IMR-90 (cell line): ENCODE measurements at regions not wholly inside any gene's neighbourhood (a gene's known extent, or its start where the extent isn't known, plus 50 kb on each side); places are given as distances from the start of the nearest gene placed in this dataset.

Experiments used
- ATAC-seq: fragments of 200-7000 bp; cut with Tn5 transposase; 2 replicates; pipeline ENCODE4 v1.9.1; 2020; ENCODE audit warnings: low read depth, mild to moderate bottlenecking, moderate library complexity
- BruUV-seq: library from RNA; stranded (reverse); fragments of 400-500 nt; replicated peaks from 2 replicates; lab custom pipeline; 2021; lab: Mats Ljungman, UMichigan
- CTCF ChIA-PET: fragments of 300-600 bp; formaldehyde crosslinking; extraction: SDS; loops from one replicate; lab custom pipeline; 2021; ENCODE audit warnings: antibody characterized with exemption; lab: Yijun Ruan, JAX
- POLR2A ChIA-PET: fragments of 300-600 bp; sonication (Branson Sonifier 250); formaldehyde crosslinking; loops from one replicate; lab custom pipeline; 2022; ENCODE audit warnings: antibody characterized with exemption; ENCODE audit not compliant: unreplicated experiment; lab: Charles Lee
- DNase-seq: peaks from one replicate; pipeline ENCODE4 v3.0.0; 2013
- H2AFZ ChIP-seq: replicated peaks from 2 replicates; pipeline ENCODE3; 2013; ENCODE audit warnings: low read length, mild to moderate bottlenecking; ENCODE audit not compliant: poor library complexity
- H2AK5ac ChIP-seq: 2 replicates; pipeline ENCODE4 v1.6.1; 2013; ENCODE audit warnings: low read depth, low read length, inconsistent platforms
- H2AK9ac ChIP-seq: replicated peaks from 2 replicates; pipeline ENCODE3; 2013; ENCODE audit warnings: mild to moderate bottlenecking, low read depth, low read length, moderate library complexity; ENCODE audit not compliant: poor library complexity
- H2BK120ac ChIP-seq: 2 replicates; pipeline ENCODE4 v1.6.1; 2013; ENCODE audit warnings: low read depth, low read length, inconsistent platforms
- H2BK15ac ChIP-seq: 3 replicates; pipeline ENCODE4 v1.6.1; 2013; ENCODE audit warnings: low read depth, low read length, inconsistent platforms
- H2BK20ac ChIP-seq: 2 replicates; pipeline ENCODE4 v1.6.1; 2013; ENCODE audit warnings: low read depth, mild to moderate bottlenecking, inconsistent platforms, low read length, moderate library complexity
- H2BK5ac ChIP-seq: 2 replicates; pipeline ENCODE4 v1.6.1; 2013; ENCODE audit warnings: mild to moderate bottlenecking, low read depth, low read length, inconsistent platforms; ENCODE audit not compliant: poor library complexity, severe bottlenecking
- H3K14ac ChIP-seq: replicated peaks from 2 replicates; pipeline ENCODE4 v1.6.1; 2013; ENCODE audit warnings: low read depth, low read length, inconsistent platforms
- H3K18ac ChIP-seq: 2 replicates; pipeline ENCODE4 v1.6.1; 2013; ENCODE audit warnings: low read depth, low read length, control low read depth
- H3K23ac ChIP-seq: 2 replicates; pipeline ENCODE4 v1.6.1; 2013; ENCODE audit warnings: low read depth, low read length, inconsistent platforms
- H3K27ac ChIP-seq: 2 replicates; pipeline ENCODE4 v1.5.1; 2013; ENCODE audit warnings: mild to moderate bottlenecking, control low read depth, low read length; ENCODE audit not compliant: insufficient read depth
- H3K27me3 ChIP-seq: 2 replicates; pipeline ENCODE4 v1.6.1; 2013; ENCODE audit warnings: low read length; ENCODE audit not compliant: control insufficient read depth, insufficient read depth
- H3K36me3 ChIP-seq: 2 replicates; pipeline ENCODE4 v1.6.1; 2013; ENCODE audit warnings: low read length, mixed read lengths; ENCODE audit not compliant: control insufficient read depth, insufficient read depth
- H3K4ac ChIP-seq: 2 replicates; pipeline ENCODE4 v1.6.1; 2013; ENCODE audit warnings: low read depth, low read length, inconsistent platforms
- H3K4me1 ChIP-seq: 2 replicates; pipeline ENCODE4 v1.6.1; 2013; ENCODE audit warnings: low read length, mixed read lengths; ENCODE audit not compliant: control insufficient read depth, insufficient read depth
- H3K4me2 ChIP-seq: 2 replicates; pipeline ENCODE4 v1.6.1; 2013; ENCODE audit warnings: low read depth, mild to moderate bottlenecking, control low read depth, low read length, moderate library complexity
- H3K4me3 ChIP-seq: 2 replicates; pipeline ENCODE4 v1.5.1; 2013; ENCODE audit warnings: low read depth, mild to moderate bottlenecking, control low read depth, low read length, moderate library complexity; ENCODE audit not compliant: insufficient read depth
- H3K56ac ChIP-seq: 2 replicates; pipeline ENCODE4 v1.6.1; 2013; ENCODE audit warnings: low read length, inconsistent platforms; ENCODE audit not compliant: insufficient read depth; ENCODE audit errors: extremely low read depth
- H3K79me1 ChIP-seq, 2 experiments: 2 replicates each; pipeline ENCODE4 v1.6.1; 2013; ENCODE audit warnings: low read length in 2 of 2, inconsistent platforms in 1 of 2, low read depth in 1 of 2
- H3K9ac ChIP-seq: 2 replicates; pipeline ENCODE4 v1.6.1; 2013; ENCODE audit warnings: low read depth, low read length, control low read depth
- H3K9me1 ChIP-seq: 2 replicates; pipeline ENCODE4 v1.6.1; 2013; ENCODE audit warnings: low read length, inconsistent platforms; ENCODE audit not compliant: insufficient read depth
- H3K9me3 ChIP-seq: 2 replicates; pipeline ENCODE4 v1.6.1; 2013; ENCODE audit warnings: low read length; ENCODE audit not compliant: control insufficient read depth, insufficient read depth
- H4K20me1 ChIP-seq: 2 replicates; pipeline ENCODE4 v1.6.1; 2013; ENCODE audit warnings: low read length, inconsistent platforms; ENCODE audit not compliant: insufficient read depth
- H4K5ac ChIP-seq: 2 replicates; pipeline ENCODE4 v1.6.1; 2013; ENCODE audit warnings: mild to moderate bottlenecking, low read depth, low read length, control low read depth
- H4K8ac ChIP-seq, 2 experiments: 2 replicates each; pipeline ENCODE4 v1.6.1; 2013; ENCODE audit warnings: low read depth in 2 of 2, low read length in 2 of 2, control low read depth in 1 of 2, inconsistent platforms in 1 of 2
- H4K91ac ChIP-seq: 2 replicates; pipeline ENCODE4 v1.6.1; 2013; ENCODE audit warnings: low read depth, low read length, inconsistent platforms; ENCODE audit not compliant: insufficient read depth
- BHLHE40 ChIP-seq: fragments of 150-350 bp; IDR thresholded peaks from 2 replicates; pipeline ENCODE4 v1.6.1; 2016; ENCODE audit warnings: mild to moderate bottlenecking, low read depth, low read length
- CEBPB ChIP-seq: IDR thresholded peaks from 2 replicates; pipeline ENCODE4 v1.6.1; 2012; ENCODE audit warnings: low read depth, low read length, improper control_type of control experiment
- CHD1 ChIP-seq: IDR thresholded peaks from 2 replicates; pipeline ENCODE4 v1.6.1; 2012; ENCODE audit warnings: low read depth, low read length, improper control_type of control experiment
- CTCF ChIP-seq: conservative IDR thresholded peaks from 2 replicates; pipeline ENCODE4 v1.5.1; 2012; ENCODE audit warnings: mild to moderate bottlenecking, low read depth, low read length, improper control_type of control experiment
- ELK1 ChIP-seq: fragments of 150-350 bp; IDR thresholded peaks from 2 replicates; pipeline ENCODE4 v1.6.1; 2016; ENCODE audit warnings: low read depth, mild to moderate bottlenecking, low read length, moderate library complexity, borderline replicate concordance
- FOS ChIP-seq: fragments of 150-350 bp; IDR thresholded peaks from 2 replicates; pipeline ENCODE4 v1.6.1; 2016; ENCODE audit warnings: low read depth, low read length
- MAFK ChIP-seq: IDR thresholded peaks from 2 replicates; pipeline ENCODE4 v1.6.1; 2012; ENCODE audit warnings: low read depth, low read length, improper control_type of control experiment
- MAZ ChIP-seq: IDR thresholded peaks from 2 replicates; pipeline ENCODE4 v1.6.1; 2012; ENCODE audit warnings: low read depth, mild to moderate bottlenecking, low read length, improper control_type of control experiment, moderate library complexity, borderline replicate concordance
- MXI1 ChIP-seq: IDR thresholded peaks from 2 replicates; pipeline ENCODE4 v1.6.1; 2012; ENCODE audit warnings: low read depth, mild to moderate bottlenecking, low read length, moderate library complexity, borderline replicate concordance
- NFE2L2 ChIP-seq: fragments of 150-350 bp; IDR thresholded peaks from 2 replicates; pipeline ENCODE4 v1.6.1; 2016; ENCODE audit warnings: low read depth, mild to moderate bottlenecking, low read length
- POLR2A ChIP-seq: IDR thresholded peaks from 2 replicates; pipeline ENCODE4 v1.6.1; 2012; ENCODE audit warnings: mild to moderate bottlenecking, low read depth, low read length
- RAD21 ChIP-seq: IDR thresholded peaks from 2 replicates; pipeline ENCODE4 v1.6.1; 2012; ENCODE audit warnings: low read length, improper control_type of control experiment
- RCOR1 ChIP-seq: IDR thresholded peaks from 2 replicates; pipeline ENCODE4 v1.6.1; 2012; ENCODE audit warnings: mild to moderate bottlenecking, low read length, improper control_type of control experiment; ENCODE audit not compliant: insufficient replicate concordance
- RFX5 ChIP-seq: IDR thresholded peaks from 2 replicates; pipeline ENCODE4 v1.8.0; 2012; ENCODE audit warnings: low read depth, mild to moderate bottlenecking, low read length, moderate library complexity
- SMC3 ChIP-seq: fragments of 150-350 bp; IDR thresholded peaks from 2 replicates; pipeline ENCODE4 v1.6.1; 2016; ENCODE audit warnings: low read depth, mild to moderate bottlenecking, antibody characterized with exemption, low read length, moderate library complexity
- USF2 ChIP-seq: fragments of 150-350 bp; IDR thresholded peaks from 2 replicates; pipeline ENCODE4 v1.6.1; 2017; ENCODE audit warnings: mild to moderate bottlenecking, antibody characterized with exemption, low read length, low read depth
- WGBS, 2 experiments: methylation state at CpG; one replicate each; pipeline versions ENCODE4 v1.1.5 to v1.1.7; 2013; ENCODE audit warnings: missing lambda C conversion rate in 2 of 2; ENCODE audit not compliant: insufficient read length in 1 of 2; ENCODE audit errors: extremely low coverage in 2 of 2; 5-methylcytosine and 5-hydroxymethylcytosine counted together
- dilution Hi-C: fragments of 300-500 bp; cut with HindIII; formaldehyde crosslinking; loops from one replicate; pipeline ENCODE4 v1.14.3; 2018; ENCODE audit warnings: low sequenced_read_pairs; ENCODE audit not compliant: unreplicated experiment
- in situ Hi-C: fragments of 300-500 bp; cut with MboI; formaldehyde crosslinking; loops from 3 replicates; pipeline ENCODE4 v1.14.3; 2019; ENCODE audit warnings: low sequenced_read_pairs, inconsistent platforms, mixed read lengths
- intact Hi-C: fragments of 100-400 bp; cut with micrococcal nuclease; formaldehyde crosslinking; loops from 2 replicates; pipeline ENCODE4 v1.10.0; 2022

- no peak overlapping the region for H2BK120ac ChIP-seq
- no peak overlapping the region for H3K27ac ChIP-seq
- intact Hi-C loops (no loop called here), in situ Hi-C loops (no loop called here), dilution Hi-C loops (no loop called here)
- no peak overlapping the region for H3K14ac ChIP-seq
- ChIA-PET POLR2A (no interaction called here), CTCF (no interaction called here)
- ATAC-seq (no peak), DNase-seq (no peak)
- no peak overlapping the region for H3K56ac ChIP-seq
- no peaks in the 10 kb centered on the region for H4K20me1 ChIP-seq
- H2BK15ac ChIP-seq = no peak overlapping the region
- H3K27me3 ChIP-seq = no peaks in the 10 kb centered on the region
- H2BK20ac ChIP-seq = no peak overlapping the region
- H4K5ac ChIP-seq = no peak overlapping the region
- no peak overlapping the region for H3K18ac ChIP-seq
- no peak overlapping the region for H3K4ac ChIP-seq
- H3K4me1 ChIP-seq = no peaks in the 10 kb centered on the region
- TF ChIP-seq BHLHE40 = no peak
- TF ChIP-seq CEBPB = no peak
- no peak for TF ChIP-seq FOS
- TF ChIP-seq RCOR1 = no peak
- no peak for TF ChIP-seq NFE2L2
- no peak for TF ChIP-seq RAD21
- TF ChIP-seq USF2 = no peak
- TF ChIP-seq CTCF = no peak
- TF ChIP-seq MXI1 = no peak
- no peak for TF ChIP-seq MAFK
- no peak for TF ChIP-seq RFX5
- no peak for TF ChIP-seq ELK1
- no peak for TF ChIP-seq SMC3
- no peak for TF ChIP-seq MAZ
- TF ChIP-seq POLR2A = no peak
- no peak for TF ChIP-seq CHD1
- H3K9me3 ChIP-seq = no peaks in the 10 kb centered on the region
- no peak overlapping the region for H2AFZ ChIP-seq
- H3K4me3 ChIP-seq = no peak overlapping the region
- no peak overlapping the region for H4K91ac ChIP-seq
- no peak overlapping the region for H2BK5ac ChIP-seq
- H2AK9ac ChIP-seq = no peak overlapping the region
- no peak overlapping the region for H4K8ac ChIP-seq
- no peaks in the 10 kb centered on the region for H3K9me1 ChIP-seq
- no CpG with 5 or more reads among the region's 4 CpGs for WGBS, 2 experiments
- BruUV-seq = no TSS peak
- no peaks in the 10 kb centered on the region for H3K36me3 ChIP-seq
- H2AK5ac ChIP-seq = no peak overlapping the region
- H3K23ac ChIP-seq = no peak overlapping the region
- H3K79me1 ChIP-seq = no peaks in the 10 kb centered on the region
- H3K4me2 ChIP-seq = no peak overlapping the region
- H3K9ac ChIP-seq = no peak overlapping the region
Observed at GRCh38 chr16:59242556-59242955, 508.4 kb upstream of the GOT2 start.
